ENCODE measurements at regions not wholly inside any gene's neighbourhood (a gene's known extent, or its start where the extent isn't known, plus 50 kb on each side); places are given as distances from the start of the nearest gene placed in this dataset.
A peak's percentile ranks its signal among the peaks of the same experiment; 100 is the strongest.
"Not testable (repeated sequence)": the region's sequence is repeated elsewhere in the genome, so short reads cannot be mapped to it uniquely, and the experiment has no call there.

DNA sequence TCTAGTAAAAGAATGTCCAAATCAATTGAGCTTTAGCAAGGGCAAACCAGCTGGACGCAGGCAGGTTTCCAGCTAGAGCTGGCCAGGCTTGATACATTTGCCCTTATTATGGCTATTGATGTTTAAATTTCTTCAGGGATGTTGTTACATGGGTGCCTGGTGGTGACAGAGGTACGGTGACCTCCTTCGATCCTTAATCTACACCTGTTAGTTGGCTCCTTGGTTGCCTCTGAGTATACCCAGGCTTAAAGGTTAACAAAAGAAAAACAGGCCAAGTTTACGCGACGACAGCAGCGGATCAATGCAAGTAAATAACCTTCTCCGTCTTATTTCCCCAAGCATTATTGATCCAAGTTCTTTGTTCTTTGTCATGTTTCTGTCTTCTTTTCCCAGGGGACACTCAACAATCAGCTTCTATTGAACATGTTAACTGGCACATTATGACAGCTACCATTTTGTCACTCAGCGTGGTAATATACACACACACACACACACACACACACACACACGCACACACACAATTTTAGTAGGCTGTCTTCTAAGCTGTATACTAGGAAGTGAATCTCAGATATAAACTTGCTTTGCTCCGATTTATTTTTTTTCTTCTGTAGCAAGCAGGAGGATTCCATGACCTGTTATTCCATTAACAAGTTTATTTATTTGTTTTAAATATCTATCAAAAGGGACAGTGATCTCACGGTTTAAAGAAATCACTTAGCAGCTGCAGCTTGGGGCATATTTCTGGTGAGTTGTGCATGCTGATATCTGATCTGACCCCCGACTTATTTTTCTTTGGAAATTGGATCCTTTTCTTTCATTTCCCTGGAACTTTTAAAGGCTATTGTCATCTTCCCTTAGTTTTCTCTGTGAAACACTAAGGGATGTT is 844.7 kb downstream of the MCTP2 start:
- Histone ChIP-seq H3K27ac (no peak overlapping the region), H3K4me3 (no peak overlapping the region), H3K27me3 (no peaks in the 10 kb centered on the region), H3K9me3 (replicated peaks) (no peaks in the 10 kb centered on the region; the same call in 1 of the 2 replicates), H3K4me1 (peaks cover 5% of the 10 kb centered on the region; the same call in 1 of the 2 replicates), H3K36me3 (no peaks in the 10 kb centered on the region)
- peak; percentile 14 to 57 for DNase-seq

DNA sequence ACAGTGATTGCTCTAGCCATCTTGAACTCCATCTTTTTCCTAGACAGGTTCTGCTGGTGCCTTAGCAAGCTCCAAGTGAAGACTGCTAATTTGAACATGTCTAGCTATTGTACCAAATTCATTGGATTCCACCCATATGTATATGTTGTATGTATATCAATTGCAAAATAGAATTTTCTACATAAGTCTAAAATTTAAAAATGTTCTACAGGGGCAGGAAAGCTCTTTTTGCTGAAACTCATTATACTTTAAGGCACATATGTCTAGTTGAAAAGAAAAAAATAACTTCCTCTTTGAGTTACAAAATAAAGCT is 845.3 kb downstream of the MCTP2 start:
- Histone ChIP-seq H3K9me3 (replicated peaks) (no peaks in the 10 kb centered on the region; the same call in 1 of the 2 replicates), H3K27ac (no peak overlapping the region), H3K4me3 (no peak overlapping the region), H3K36me3 (no peaks in the 10 kb centered on the region), H3K4me1 (peaks cover 5% of the 10 kb centered on the region; the same call in 1 of the 2 replicates), H3K27me3 (no peaks in the 10 kb centered on the region)
- DNase-seq: no peak

DNA sequence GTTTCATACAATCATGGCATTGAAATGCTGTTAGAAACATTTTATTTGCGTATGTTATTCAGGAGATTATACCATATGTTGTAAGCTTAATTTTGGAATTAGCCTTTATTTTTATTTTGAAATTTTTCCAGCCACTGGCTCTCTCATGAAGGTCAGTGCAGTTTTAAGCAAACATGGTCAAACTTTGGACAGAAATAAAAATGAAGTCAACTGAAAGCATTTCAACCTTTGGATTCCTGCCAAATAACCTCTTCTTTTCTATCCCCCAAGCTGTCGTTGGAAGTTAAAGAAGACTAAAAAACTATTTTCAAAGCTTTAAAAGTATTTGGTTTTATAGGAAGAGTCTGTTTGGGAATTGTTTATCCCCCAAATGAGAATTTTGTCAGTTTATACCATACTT is 846.6 kb downstream of the MCTP2 start:
- no peak overlapping the region for H3K4me3 ChIP-seq
- H3K27me3 ChIP-seq: no peaks in the 10 kb centered on the region

DNA sequence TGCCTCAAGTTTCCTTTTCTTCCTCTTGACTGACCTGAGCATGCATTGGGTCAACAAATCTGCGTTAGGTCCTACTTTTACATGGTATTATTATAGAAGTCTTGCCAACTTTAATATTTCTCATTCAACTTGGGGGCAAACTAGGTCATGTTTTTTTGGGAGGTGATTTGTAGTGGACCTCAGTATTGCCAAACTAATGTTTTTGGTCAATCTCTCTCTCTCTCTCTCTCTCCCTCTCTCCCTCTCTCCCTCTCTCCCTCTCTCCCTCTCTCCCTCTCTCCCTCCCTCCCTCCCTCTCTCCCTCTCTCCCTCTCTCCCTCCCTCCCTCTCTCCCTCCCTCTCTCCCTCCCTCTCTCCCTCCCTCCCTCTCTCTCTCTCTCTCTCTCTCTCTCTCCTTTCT is 848.9 kb downstream of the MCTP2 start:
- H3K27me3 ChIP-seq; H3K36me3 ChIP-seq; H3K9me3 ChIP-seq (replicated peaks); H3K27ac ChIP-seq; DNase-seq; H3K4me3 ChIP-seq: not testable (repeated sequence)
- peaks cover 10% of the 10 kb centered on the region; the same call in 1 of the 2 replicates for H3K4me1 ChIP-seq

More for the DNA sequence above, 846.6 kb downstream of the MCTP2 start:
- no peak for DNase-seq
- H3K9me3 ChIP-seq (replicated peaks): no peaks in the 10 kb centered on the region; the same call in 1 of the 2 replicates
- no peaks in the 10 kb centered on the region for H3K36me3 ChIP-seq
- H3K27ac ChIP-seq: no peak overlapping the region
- peaks cover 5% of the 10 kb centered on the region; the same call in 1 of the 2 replicates for H3K4me1 ChIP-seq

DNA sequence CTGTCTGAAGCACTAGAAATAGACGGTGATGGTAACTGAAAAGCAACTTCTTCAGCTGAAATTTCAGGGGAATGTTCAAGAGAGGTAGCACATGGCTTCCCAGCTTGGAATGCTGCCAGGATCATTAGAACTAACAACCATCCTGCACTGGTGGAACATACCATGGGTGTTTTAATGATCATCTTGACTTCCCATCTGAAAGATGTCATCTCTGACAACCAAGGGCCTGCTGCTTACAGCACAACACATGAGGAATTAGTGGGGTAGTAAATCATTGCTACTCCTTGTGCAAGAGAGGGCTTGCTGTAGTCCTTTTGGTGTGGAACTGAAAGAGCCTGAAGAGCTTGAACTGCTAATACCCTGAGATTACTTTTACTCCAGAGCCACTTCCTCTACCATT is 853.7 kb downstream of the MCTP2 start:
- no peaks in the 10 kb centered on the region for H3K36me3 ChIP-seq
- no peaks in the 10 kb centered on the region for H3K27me3 ChIP-seq
- H3K9me3 ChIP-seq (replicated peaks): no peaks in the 10 kb centered on the region
- H3K27ac ChIP-seq: no peak overlapping the region
- no peak overlapping the region for H3K4me3 ChIP-seq
- H3K4me1 ChIP-seq: peaks cover 33% of the 10 kb centered on the region
- peak; percentile 20 to 60 for DNase-seq

DNA sequence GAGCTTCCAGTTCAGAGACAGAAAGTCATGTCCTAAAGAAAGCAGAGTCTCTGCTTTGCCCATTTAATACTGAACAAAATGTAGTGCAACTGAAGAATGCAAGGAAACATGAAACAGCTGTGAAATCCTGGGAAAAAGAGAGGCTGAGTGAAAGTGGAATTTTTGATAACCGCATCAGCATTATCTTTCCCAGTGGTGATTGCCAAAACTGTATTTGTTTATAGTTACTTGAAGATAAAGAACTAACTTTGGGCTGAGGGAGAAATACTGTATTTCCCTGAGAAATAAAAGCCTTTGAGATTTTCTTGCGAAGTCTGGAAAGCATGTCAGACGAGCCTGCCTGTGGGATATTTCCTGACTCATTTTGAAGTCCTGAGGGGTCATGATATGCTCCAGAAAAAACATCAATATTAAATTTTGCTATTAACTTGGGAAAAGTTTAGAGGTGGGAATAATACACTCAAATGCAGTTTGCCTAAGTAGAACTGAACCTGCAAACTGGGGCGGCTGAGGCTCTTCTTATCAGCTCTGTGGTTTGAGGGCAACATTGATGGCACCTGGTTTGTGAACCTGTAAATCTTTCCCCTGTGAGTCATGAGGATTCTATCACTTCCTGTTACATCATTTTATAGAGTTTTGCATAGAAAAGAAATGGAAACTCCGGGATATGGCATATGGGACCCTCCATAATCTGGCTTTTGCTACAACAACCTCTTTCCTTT is 855.3 kb downstream of the MCTP2 start:
- peaks cover 37% of the 10 kb centered on the region for H3K4me1 ChIP-seq
- no peaks in the 10 kb centered on the region for H3K9me3 ChIP-seq (replicated peaks)
- H3K4me3 ChIP-seq: no peak overlapping the region
- H3K27ac ChIP-seq: peak overlapping the region; percentile 20
- H3K36me3 ChIP-seq: no peaks in the 10 kb centered on the region
- no peaks in the 10 kb centered on the region for H3K27me3 ChIP-seq
- DNase-seq: peak in 1 of 2 experiments; percentile 59

DNA sequence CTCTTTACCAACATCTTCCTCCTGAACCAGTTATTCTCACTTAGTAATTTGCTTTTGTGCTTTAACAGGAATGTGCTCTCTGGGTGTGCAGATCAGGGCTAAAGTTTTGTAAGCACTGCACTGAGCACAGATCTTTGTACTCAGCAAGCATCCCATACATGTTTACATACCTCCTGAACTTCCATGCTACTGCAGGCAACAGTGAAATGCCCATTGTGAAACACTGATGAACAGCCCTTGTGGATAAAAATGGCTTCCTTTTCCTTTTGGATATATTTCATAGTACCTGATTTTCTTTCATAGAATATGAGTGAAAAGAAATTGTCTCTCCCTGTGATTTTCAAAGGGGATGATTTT is 855.9 kb downstream of the MCTP2 start:
- H3K27me3 ChIP-seq: no peaks in the 10 kb centered on the region
- H3K36me3 ChIP-seq: no peaks in the 10 kb centered on the region
- H3K27ac ChIP-seq: peak overlapping the region; percentile 20; the same call in 1 of the 2 replicates
- no peak for DNase-seq
- no peaks in the 10 kb centered on the region for H3K9me3 ChIP-seq (replicated peaks)
- peaks cover 37% of the 10 kb centered on the region for H3K4me1 ChIP-seq
- H3K4me3 ChIP-seq: no peak overlapping the region

DNA sequence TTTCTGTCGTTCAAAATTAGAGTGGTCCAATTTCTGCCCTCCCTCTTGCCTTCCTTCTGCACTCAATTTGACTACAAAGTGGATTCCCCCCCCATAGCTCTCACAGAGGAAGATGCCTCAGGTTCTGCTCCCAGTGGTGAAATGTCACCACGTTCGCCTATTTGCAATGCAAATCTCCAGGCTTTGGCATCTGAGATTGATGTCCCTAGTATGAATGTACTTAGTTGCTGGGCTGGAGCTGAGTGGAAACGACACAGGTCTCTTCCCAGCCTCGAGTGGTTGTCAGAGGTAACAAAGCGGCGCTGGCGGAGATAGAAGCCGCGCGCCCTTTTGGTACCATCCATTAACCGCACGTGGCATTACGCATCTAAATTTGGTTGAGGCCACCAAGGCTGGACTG is 860.1 kb downstream of the MCTP2 start:
- Histone ChIP-seq H3K4me1 (peaks cover 25% of the 10 kb centered on the region), H3K27ac (no peak overlapping the region), H3K4me3 (no peak overlapping the region), H3K9me3 (replicated peaks) (no peaks in the 10 kb centered on the region), H3K27me3 (no peaks in the 10 kb centered on the region), H3K36me3 (no peaks in the 10 kb centered on the region)
- DNase-seq: no peak

DNA sequence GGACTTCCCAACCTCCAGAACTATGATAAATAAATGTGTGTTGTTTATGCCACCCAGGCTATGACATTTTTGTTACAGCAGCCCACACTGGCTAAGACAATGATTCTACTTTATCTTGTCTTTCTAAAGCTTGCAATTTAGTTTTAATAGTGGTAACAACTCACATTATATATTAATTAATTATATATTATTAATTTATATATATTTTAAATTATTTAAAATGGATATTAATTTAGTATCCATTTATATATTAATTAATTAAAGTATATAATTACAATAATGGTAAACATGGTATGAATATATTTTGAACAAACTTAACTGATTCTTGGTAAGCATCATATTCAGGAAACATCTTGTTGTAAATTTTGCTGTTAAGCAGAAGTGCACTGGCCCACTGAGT is 863.9 kb downstream of the MCTP2 start:
- no peak overlapping the region for H3K27ac ChIP-seq
- H3K4me1 ChIP-seq: peaks cover 5% of the 10 kb centered on the region
- no peak overlapping the region for H3K4me3 ChIP-seq
- no peaks in the 10 kb centered on the region for H3K9me3 ChIP-seq (replicated peaks)
- no peaks in the 10 kb centered on the region for H3K36me3 ChIP-seq
- DNase-seq: no peak
- no peaks in the 10 kb centered on the region for H3K27me3 ChIP-seq

DNA sequence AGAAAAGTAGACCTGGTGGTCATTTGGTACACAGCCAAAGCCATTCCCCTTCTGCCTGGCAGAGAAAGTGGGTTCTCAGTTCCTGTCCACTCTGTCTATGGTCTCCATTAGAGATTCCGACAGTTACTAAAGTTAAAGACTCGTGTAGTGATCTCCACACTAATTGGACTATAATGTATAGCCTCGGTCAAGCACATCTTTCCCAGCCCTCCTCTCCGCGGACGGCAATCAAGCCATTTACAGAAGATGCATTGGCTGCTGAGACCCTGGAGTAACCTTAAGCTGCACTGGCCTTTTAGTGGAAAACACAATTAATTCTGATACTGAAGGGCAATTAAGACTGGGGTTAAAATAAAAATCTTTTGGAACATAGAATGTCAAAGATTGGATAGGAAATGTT is 865.3 kb downstream of the MCTP2 start:
- Histone ChIP-seq H3K27me3 (no peaks in the 10 kb centered on the region), H3K27ac (no peak overlapping the region), H3K4me1 (peaks cover 4% of the 10 kb centered on the region), H3K4me3 (no peak overlapping the region), H3K9me3 (replicated peaks) (no peaks in the 10 kb centered on the region), H3K36me3 (no peaks in the 10 kb centered on the region)
- DNase-seq: no peak

DNA sequence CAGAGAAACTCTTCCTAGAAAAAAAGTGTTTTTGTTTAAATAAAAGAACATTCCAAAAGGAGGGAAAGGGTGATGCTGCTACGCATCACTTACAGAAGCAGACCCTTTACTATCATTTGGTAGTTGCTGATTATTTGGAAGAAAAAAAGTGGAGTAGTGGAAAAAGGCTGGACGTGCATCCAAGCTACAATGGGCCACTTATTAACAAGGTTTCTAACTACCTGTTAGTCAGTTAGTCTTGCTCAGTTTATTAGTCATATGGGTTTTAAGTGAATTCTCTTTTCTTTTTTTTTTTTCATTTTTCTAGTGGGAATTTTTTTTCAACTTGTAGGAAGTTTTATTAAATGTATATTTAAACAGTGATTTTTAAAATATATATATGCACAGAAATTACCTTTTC is 866.0 kb downstream of the MCTP2 start:
- Histone ChIP-seq H3K27me3 (no peaks in the 10 kb centered on the region), H3K9me3 (replicated peaks) (no peaks in the 10 kb centered on the region)

DNA sequence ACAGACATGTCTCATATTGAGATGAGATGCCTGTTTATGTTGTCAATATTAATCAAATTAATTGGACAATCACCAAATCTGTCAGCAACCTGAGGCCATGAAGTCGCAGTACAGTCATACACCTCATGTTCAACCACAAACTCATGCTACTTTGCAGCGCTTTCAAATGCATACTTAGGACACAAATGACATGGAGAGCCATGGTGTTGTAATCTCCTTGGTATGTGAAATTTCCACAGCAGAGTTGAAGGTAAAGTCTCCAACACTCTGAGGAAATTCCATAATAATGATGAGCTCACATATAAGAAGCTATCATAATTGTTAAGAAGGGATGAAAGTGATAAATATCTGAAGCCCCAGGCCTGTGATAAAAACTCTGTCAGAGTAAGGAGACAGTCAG is 873.9 kb downstream of the MCTP2 start:
- no peaks in the 10 kb centered on the region for H3K36me3 ChIP-seq
- H3K27ac ChIP-seq: no peak overlapping the region
- H3K27me3 ChIP-seq: no peaks in the 10 kb centered on the region
- H3K9me3 ChIP-seq (replicated peaks): no peaks in the 10 kb centered on the region
- no peak overlapping the region for H3K4me3 ChIP-seq
- no peaks in the 10 kb centered on the region for H3K4me1 ChIP-seq
- no peak for DNase-seq

More for the DNA sequence above, 866.0 kb downstream of the MCTP2 start:
- Histone ChIP-seq H3K27ac (no peak overlapping the region), H3K4me3 (no peak overlapping the region), H3K4me1 (peaks cover 4% of the 10 kb centered on the region), H3K36me3 (no peaks in the 10 kb centered on the region)
- no peak for DNase-seq

DNA sequence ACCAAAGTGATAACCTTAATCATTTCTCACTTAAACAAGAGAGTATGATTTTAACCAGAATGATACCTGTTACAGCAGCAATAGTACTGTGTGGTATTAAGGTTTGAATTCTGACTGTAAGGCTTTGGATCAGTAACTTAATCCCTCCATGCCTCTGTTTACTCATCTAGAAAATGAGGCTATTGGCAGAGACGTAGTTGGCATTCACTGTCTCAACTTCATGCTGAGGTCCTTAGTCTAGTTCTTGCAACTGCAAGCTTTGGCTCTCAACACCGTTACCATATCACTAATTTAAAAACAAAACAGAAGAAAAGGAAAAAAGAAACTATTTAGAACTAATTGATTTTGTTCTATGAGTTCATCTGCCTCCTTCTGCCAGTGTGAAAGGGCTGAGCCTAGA is 875.4 kb downstream of the MCTP2 start:
- Histone ChIP-seq H3K27ac (no peak overlapping the region), H3K4me1 (no peaks in the 10 kb centered on the region), H3K9me3 (replicated peaks) (no peaks in the 10 kb centered on the region), H3K4me3 (no peak overlapping the region), H3K27me3 (no peaks in the 10 kb centered on the region), H3K36me3 (no peaks in the 10 kb centered on the region)
- DNase-seq: no peak

DNA sequence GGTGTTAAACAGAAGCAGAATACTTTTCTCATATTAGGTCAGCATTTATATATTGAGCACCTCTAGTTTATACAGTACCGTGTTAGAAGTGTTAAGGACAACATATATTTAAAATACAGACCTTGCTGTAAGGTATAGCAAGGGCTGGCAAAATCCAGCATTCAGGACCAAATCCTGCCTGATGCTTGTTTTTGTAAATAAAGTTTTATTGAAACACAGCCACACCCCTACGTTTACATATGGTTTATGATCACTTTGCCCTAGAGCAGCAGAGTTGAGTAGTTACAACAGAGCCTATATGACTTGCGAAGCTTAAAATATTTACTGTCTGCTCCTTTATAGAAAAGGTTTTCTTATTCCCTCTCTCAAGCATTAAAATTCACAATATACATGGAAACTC is 877.3 kb downstream of the MCTP2 start:
- H3K9me3 ChIP-seq (replicated peaks): no peaks in the 10 kb centered on the region
- H3K4me1 ChIP-seq: no peaks in the 10 kb centered on the region; the same call in 1 of the 2 replicates
- H3K27me3 ChIP-seq: no peaks in the 10 kb centered on the region
- H3K36me3 ChIP-seq: no peaks in the 10 kb centered on the region
- H3K4me3 ChIP-seq: no peak overlapping the region
- no peak for DNase-seq
- no peak overlapping the region for H3K27ac ChIP-seq

DNA sequence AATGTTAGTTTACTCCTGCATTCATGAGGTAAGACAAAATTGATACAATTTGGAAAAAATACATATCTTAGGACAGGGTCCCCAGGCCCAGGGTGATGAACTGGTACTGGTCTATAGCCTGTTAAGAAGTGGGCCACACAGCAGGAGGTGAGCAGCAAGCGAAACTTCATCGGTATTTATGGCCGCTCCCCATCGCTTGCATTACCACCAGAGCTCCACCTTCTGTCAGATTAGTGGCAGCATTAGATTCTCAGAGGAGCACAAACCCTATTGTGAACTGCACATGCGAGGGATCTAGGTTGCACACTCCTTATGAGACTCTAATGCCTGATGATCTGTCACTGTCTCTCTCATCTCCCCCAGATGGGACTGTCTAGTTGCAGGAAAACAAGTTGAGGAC is 880.6 kb downstream of the MCTP2 start:
- Histone ChIP-seq H3K27me3 (no peaks in the 10 kb centered on the region), H3K27ac (no peak overlapping the region), H3K4me1 (peaks cover 4% of the 10 kb centered on the region; the same call in 1 of the 2 replicates), H3K36me3 (no peaks in the 10 kb centered on the region), H3K4me3 (no peak overlapping the region), H3K9me3 (replicated peaks) (no peaks in the 10 kb centered on the region)
- DNase-seq: no peak
